Vagina (tissue), 2 donors: ENCODE measurements at regions not wholly inside any gene's neighbourhood (a gene's known extent, or its start where the extent isn't known, plus 50 kb on each side); places are given as distances from the start of the nearest gene placed in this dataset.
"Not testable (repeated sequence)": the region's sequence is repeated elsewhere in the genome, so short reads cannot be mapped to it uniquely, and the experiment has no call there.

Source experiments
- CTCF ChIP-seq, 3 experiments: fragments of 450-650 bp in 2 of 3; fragments of 200-600 bp in 1 of 3; sonication (generic) in 1 of 3; IDR thresholded peaks; one replicate each; pipeline ENCODE4 v1.5.1; 2017 to 2019; ENCODE audit warnings: antibody characterized with exemption in 3 of 3, mild to moderate bottlenecking in 2 of 3, moderate library complexity in 2 of 3
- POLR2A ChIP-seq, 2 donors: fragments of 450-650 bp; IDR thresholded peaks; one replicate each; pipeline ENCODE4 v1.6.1; 2017; ENCODE audit warnings: antibody characterized with exemption in 2 of 2, mild to moderate bottlenecking in 2 of 2, moderate library complexity in 2 of 2
- POLR2AphosphoS5 ChIP-seq, 2 donors: sonication (generic); formaldehyde crosslinking; IDR thresholded peaks; one replicate each; pipeline ENCODE4 v1.9.0; 2017; ENCODE audit warnings: antibody characterized with exemption in 2 of 2, mild to moderate bottlenecking in 2 of 2, low read depth in 1 of 2; ENCODE audit not compliant: insufficient read depth in 1 of 2

- not testable (repeated sequence) for TF ChIP-seq CTCF (IDR thresholded peaks at IDR 0.05); POLR2AphosphoS5 (IDR thresholded peaks at IDR 0.05; ENCODE audit: insufficient read depth in 1 of 2, low read depth in 1 of 2); POLR2A (IDR thresholded peaks at IDR 0.05)
Observed at GRCh38 chr9:42414865-42415264, 231.4 kb downstream of the SPATA31A6 start.
